Activated T-cell treated with anti-CD3 and anti-CD28 coated beads for 48 hours (primary cell): ENCODE measurements at regions not wholly inside any gene's neighbourhood (a gene's known extent, or its start where the extent isn't known, plus 50 kb on each side); places are given as distances from the start of the nearest gene placed in this dataset.

Source experiments
- DNase-seq: peaks from one replicate; pipeline ENCODE4 v3.0.0-alpha.2; 2020; ENCODE audit warnings: low read depth

- no peak for DNase-seq
Observed at GRCh38 chr15:39429898-39430357, 151.0 kb upstream of the THBS1 start.

DNA sequence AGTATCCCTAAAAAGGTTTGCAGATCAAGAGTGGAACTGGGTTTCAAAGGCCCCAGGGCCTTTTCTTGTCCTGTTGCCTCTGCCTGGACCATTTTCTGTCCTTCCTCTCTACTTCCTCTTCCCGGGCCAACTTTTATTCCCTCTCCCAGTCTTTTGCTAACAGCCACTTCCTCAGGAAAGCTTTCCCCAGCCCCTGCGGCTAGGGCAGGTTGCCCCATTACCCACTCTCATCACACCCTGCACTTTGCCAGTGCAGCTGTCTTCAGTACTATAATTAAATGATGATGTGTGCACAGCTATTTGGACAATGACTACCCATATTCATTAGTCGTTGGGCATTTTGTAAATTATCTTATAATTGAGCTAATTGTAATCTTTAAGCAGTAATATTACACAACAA, 150.5 kb upstream of the THBS1 start:
- no peak for DNase-seq

- no peak for DNase-seq
Observed at GRCh38 chr15:39431376-39431775, 149.5 kb upstream of the THBS1 start.

GRCh38 chr15:39432026-39432425, 148.9 kb upstream of the THBS1 start:
- DNase-seq: no peak

GRCh38 chr15:39432912-39433348, 147.9 kb upstream of the THBS1 start:
- DNase-seq: no peak

DNA sequence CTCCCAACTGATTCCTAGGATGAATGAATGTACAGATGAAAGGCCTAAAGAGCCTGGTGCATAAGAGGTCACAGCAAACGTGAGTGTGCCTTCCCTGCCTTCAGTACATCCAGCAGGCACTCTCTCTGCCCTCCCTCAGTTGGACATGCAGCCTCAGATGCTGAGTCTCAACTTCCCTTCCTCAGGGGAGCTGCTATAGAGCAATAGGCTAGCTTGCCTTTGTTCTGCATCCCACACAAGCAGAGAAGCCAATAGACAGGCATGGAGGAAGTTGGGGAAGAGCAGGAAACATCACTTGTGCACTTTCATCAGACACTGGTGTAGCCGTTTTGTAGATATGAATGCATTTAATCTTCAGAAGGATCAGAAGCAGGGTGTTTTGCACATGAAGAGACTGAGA, 147.5 kb upstream of the THBS1 start:
- no peak for DNase-seq

DNA sequence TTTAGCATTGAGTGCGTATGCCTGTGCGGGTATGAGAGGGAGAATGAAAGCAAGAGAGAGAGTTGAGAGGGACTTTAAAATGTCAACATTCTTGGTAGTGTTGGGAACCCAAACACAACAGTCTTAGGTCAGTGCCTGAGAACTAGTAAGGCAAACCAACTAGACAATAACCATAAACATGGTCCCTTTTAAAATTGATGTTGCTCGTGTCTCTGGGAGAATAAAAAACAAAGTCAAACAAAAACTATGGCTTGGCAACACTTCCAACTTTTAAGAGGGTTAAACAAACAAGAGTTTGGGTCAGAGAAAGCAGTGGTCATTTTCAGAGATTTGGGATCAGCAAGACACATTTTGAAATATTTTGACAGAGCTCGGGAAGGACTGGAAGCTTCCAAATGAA, 146.7 kb upstream of the THBS1 start:
- DNase-seq: no peak

- DNase-seq: no peak
Observed at GRCh38 chr15:39434751-39435238, 146.1 kb upstream of the THBS1 start.

DNA sequence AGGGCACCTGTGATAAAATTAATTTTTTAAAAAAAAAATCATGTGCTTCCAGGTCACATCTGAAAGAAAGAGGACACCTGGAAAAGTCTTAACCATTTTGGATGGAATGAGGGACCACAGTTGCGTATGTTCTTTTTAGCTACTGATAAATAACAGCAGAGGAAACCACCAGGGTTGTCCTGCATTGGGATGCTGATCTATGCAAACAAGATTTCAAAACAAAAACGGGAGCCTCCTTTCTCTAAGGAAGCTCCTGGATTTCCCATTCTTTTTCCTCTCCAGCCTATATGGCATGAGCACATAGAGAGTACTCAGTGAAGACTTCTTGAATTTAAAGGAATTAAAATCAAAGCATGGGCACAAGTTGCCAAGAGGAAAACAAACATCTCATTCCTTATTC, 145.6 kb upstream of the THBS1 start:
- no peak for DNase-seq

DNA sequence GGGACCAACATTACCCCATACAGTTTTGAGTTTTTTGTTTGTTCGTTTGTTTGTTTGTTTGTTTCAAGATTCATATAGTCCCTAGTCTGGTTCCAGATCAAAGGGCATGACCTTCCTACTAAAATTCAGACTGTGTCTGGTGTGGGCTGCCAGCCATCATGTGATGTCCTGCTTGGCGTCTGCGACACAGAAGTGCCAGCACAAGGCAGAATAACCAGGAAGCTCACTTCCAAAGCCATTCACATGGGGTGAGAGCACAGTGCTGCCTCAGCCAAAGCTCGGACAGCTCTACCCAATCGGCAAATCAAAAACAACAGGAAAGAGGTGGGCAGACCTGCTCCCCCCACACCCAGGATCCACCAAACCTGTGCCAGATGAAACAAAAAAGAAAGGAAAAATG, 142.6 kb upstream of the THBS1 start:
- no peak for DNase-seq

DNA sequence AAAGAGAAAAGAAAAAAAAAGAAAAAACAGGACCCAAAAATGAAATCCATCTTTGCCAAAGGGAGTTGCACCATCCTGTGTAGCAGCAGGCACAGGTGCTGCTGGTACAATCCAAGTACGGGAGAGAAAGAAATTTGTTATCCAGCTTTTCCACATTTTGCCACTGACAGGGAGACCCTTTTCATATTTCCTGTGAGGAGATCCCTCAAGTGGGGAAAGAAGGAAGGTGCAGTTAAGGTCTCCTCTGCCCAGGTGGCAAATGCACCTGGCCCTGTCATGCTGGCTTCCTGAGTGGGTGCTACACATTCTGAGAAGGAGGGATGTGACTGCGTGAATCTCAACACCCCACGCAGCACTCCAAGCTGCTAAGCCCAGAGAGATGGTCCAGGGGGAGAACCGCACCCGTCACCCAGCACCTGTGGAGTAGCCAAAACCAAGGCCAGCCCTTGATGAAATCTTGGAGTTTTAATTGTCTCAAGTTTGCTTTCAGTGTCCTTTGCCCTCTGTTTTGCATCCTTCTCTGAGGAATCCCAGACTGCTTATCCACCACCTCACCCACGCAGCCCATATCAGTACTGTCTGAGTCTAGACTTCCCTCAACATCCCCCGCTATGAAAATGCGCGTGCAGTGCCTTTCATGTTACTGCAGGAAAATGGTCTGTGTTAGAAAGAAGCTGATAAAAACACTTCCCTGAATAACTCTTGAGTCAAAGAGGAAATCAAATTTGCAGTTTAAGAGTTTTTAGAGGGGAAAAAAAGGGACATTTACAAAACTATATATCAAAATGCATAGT, 141.9 kb upstream of the THBS1 start:
- DNase-seq: no peak

DNA sequence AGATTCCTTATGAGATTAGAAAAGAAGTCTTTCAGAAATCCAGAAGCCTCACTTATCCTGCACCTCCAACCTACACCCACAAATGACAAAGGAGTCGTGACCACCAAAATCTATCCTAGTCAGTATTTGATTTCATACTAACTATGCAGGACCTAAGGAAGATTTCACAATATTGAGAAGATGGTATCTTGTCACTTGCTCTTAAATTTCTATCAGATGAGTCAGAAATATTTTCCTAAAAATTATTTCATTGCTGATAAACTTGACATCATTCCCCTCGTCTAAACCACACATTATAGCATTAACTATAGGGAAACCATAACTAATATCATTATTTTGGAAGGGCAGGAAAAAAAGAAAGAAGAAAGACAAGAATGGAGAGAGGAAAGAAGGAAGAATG, 138.0 kb upstream of the THBS1 start:
- DNase-seq: no peak

DNA sequence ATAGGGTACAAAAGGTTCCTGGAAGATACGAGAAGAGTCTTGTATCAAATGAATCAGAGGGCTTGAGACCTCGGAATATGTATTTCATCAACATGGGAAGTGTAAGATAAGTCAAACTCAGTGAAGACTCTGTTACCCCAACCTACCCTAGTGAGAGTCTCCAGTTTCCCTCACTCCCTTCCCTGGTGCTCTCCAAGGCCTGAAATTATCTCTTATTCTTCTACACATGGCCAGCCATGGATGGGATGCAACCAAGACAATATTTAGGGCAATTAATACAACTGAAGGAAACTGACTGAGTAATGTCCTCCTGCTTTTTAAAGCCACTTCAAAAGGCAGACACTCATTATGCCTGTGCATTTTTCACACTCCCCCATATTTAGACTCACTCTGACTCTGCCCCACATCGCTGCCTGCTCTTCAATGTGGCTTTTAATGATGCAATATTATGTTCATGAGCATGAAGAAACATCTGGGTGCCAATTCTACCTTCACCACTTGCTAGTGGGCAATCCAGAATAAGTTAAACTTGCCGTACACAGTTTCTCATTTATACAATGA, 137.1 kb upstream of the THBS1 start:
- DNase-seq: no peak

- DNase-seq: no peak
Observed at GRCh38 chr15:39444735-39445470, 136.0 kb upstream of the THBS1 start.

- DNase-seq: no peak
Observed at GRCh38 chr15:39445931-39446330, 134.9 kb upstream of the THBS1 start.

DNA sequence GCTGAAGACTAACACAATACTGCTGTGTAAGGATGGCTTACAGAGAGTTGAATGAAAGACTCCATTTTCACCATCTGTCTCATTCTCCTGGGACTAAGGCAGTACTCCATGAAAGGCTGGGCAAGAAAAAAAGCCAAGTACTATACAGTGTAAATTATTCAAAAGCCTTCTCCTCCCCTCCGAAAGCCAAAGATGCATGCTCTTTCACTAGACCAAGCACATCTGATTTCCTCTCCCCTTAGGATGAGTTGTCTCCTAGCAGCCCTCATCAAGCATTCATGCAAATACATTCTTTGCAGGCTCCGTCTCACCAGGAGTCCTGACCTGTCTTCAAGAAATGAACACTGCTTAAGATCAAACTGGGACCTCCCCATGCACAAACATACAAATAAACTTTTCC, 133.5 kb upstream of the THBS1 start:
- DNase-seq: no peak

DNA sequence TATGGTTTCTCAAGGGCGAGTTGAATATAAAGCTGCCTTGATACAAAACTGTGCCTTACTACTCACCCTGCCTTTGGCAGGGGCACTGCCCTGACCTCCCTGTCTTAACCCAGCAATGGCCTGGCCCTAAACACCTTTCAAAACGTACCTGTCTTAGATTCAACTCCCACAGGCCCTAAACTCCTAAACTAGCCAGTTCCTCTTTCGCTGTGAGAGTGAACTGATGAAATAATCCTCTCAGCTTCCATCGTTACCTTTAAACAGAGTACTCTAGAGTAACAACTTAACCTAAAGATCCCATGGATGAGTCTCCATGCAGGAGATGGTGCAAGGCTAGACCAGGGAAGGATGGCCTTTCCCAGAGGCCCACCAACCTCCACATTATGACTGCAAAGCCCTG, 133.0 kb upstream of the THBS1 start:
- no peak for DNase-seq

DNA sequence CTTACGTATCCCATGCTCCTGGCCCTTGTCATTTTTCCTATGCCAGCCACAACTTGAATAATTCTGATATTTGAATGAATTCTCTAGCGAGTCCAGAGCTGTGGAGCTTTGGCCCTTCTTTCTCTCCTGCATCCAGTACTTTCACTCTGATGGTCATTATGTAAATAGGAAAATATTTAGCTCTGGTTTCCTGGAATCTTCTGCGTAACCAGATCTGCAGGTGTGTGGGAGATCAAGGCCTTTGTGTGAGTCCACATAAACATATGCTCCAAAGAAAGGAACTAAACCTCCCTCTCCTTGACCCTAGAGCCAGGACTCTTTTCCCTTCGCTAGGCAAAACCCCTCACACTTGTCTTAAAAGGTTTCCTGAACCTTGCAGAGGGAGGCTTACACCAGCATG, 132.5 kb upstream of the THBS1 start:
- DNase-seq: no peak

DNA sequence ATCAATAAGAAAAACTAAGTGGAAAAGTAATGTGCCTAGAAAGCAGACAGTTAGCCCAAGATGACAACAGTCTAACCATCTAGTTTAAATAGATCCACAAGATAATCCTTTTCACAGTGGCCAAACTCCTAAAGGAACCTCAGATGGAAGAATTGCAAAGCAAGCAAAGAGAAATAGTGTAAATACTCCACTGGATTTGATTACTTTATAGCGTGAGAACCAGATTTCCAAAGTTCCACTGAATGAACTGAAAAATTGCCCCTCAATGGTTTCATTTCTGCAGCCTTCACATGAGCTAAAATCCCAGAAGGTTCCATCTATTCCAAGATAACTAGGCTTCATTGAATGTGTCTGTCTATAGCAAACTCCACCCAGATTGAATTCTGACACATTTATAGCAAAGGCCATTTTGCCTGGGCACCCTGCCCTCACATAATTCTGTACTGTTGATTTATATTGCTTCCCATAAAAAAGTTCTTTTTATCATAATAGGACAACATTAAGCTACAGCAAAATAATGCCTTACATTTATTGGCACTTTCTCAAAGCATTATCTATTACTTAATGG, 129.7 kb upstream of the THBS1 start:
- DNase-seq: no peak

- DNase-seq: no peak
Observed at GRCh38 chr15:39451871-39452270, 129.0 kb upstream of the THBS1 start.

GRCh38 chr15:39453620-39454019, 127.3 kb upstream of the THBS1 start:
- no peak for DNase-seq

DNA sequence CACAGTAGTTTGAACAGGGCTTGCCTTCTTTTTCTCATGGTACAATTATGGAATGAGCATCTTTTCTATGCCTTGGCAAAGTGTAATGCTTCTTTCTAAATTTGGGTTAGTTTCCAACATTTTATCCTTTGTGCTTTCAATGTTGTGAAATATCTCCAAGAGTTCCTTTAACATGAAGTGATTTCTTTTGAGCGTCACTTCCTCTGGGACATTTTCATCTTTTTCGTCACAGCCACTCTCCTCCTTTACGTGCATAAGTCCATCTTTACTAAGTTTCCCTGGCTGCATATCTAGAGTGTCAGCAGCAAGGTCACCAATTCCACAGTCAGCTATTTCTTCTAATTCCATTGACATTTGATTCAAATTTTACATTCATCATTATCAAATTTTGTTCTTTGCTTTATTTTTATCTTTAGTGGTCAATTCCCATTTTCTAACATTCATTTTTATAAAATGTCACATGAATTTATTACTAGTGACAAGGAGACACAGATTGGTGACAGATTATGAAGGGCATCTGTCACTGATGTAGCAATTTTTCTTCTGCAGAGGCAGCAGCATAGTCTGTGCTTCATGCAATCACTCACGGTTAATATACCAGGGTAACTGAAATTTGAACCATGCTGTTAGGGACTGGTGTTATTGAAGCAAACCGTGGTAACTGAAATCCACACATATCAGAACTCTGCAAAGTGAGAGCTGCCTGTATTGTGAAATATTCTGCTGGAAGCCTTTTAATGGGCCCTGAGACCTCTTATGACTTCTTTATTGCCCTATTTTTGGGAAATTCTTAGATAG, 126.5 kb upstream of the THBS1 start:
- no peak for DNase-seq
